Occipital lobe (tissue), 1 donor: ENCODE measurements at regions not wholly inside any gene's neighbourhood (a gene's known extent, or its start where the extent isn't known, plus 50 kb on each side); places are given as distances from the start of the nearest gene placed in this dataset.

Source experiments
- DNase-seq: peaks from one replicate; lab custom pipeline; 2025; lab: John Stamatoyannopoulos, UW

DNA sequence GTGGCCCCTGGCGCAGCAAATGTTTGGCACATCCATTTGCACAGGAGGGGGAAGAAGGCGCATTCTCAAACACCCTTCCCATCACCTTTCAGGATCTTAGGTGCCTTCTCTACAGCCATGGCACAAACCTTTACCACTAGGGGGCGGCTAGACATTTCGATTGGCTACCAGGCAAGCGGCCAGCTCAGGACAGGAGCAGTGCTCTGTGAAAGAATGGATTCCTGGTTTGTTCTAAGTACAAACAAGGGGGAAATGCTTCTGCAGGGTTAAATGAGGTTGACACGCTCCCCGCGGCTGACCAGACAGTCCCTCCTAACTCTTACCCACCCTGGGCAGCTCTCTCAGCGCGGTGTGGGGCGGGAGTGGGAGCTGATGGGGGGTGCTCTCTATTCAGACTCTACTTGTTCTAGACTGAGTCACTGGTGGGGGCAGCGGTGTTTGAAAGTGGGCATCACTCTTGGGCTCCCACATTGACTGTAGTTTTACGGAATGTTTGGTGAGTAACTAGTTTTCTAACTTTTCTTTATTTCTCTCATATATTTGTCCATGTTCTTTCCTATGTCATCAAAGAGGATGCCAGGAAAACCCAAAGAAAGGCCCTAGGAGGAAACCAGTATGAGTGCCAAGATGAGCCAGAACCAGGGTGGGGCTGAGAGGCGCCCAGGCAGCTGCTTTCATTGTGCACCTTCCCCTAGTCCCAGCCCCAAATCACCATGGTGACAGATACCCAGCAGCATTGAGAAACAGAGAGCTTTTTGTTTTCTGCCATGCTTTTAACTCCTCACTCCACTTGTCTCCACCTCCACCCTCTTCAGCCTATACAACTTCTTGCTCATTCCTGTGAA lies 61.4 kb upstream of the GPR158 start:
- peak; percentile 65 for DNase-seq

DNA sequence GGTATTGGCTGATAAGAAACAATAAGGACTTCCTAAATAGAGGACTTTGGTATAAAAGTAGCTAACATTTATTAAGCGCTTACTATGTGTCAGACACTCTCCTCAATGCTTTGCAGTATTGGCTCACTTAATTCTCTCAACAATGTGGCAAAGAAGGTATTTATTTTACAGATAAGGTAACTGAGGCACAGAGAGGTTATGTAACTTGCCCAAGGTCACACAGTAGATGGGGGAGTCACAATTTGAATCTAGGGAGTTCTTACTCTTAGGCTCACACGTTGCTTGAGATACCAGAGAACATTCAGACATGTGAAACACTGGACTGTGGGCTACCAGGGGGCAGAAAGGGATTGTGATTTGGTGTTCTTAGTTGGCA lies 60.8 kb upstream of the GPR158 start:
- DNase-seq: no peak

DNA sequence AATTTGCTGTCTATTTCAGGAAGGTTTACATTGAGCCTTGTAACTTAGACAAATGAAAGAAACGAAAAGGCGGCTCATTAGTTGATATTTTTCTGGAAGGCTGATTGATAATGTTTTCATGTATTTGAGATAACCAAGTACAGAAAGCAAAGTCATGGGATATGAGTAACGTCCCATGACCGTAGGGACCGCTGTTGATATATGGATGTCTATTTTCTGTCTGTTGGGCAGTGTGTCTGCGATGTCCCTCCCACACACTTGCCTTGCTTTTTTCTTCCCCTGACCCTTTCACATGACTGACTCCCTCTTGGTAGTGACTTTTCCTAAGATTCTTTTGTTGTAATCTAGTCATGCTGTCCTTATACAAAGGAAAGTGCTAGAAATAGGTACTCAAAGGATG lies 57.0 kb upstream of the GPR158 start:
- no peak for DNase-seq

DNA sequence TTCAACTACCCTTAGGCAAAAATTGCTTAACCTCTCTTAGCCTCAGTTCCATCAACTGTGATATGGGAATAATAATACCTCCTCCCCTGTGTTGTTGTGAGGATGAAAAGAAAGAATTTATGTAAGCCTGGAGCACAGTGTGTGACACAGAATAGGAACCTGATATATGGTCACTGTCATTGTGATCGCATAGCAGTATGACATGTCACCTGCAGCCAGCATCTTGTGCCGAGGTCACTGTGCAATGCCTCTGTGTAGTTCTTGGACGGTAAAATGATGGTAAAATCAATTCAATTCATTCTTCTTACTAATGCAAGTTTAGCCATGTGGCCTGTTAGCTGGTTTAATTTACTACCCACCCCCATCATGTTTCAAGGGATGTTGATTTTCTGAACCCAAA lies 54.6 kb upstream of the GPR158 start:
- no peak for DNase-seq
